ENCODE measurements at regions not wholly inside any gene's neighbourhood (a gene's known extent, or its start where the extent isn't known, plus 50 kb on each side); places are given as distances from the start of the nearest gene placed in this dataset.
A peak's percentile ranks its signal among the peaks of the same experiment; 100 is the strongest.

DNA sequence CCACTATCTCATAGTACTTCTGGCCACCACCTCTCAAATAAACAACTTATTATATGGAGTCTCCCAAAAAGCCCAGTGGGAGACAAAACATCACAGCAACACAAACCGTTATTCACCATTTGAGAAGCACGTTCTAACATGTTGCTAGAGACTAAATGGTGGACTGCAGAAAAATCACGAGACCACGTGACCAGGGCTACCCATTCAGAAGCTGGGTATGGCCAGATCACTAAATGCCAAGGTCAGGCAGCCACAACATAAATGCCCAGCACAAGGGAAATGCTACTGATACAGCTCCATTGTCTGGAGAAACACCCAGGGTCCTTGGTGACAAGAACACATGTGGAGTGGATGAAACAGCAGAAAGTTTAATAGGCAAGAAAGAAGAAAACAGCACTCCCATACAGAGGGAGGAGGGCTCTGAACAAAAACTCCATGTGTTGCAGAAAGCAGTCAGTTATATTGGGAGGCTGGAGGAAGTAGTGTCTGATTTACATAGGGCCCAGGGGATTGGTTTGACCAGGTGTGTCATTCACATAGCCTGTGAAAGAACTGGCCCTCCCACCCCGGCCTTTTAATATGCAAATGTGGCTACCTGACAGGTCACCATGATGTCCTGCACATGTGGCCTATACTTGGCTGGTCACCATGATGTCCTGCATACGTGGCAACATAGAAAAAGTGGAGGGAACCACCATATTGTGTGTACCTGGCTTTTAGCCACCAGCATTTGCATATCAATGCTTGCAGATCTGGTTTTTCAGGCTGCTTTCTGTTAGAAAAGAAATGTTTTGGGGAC is 97.2 kb downstream of the TRIM36 start:
- Mint-ChIP-seq H3K36me3 (ENCODE audit: insufficient read depth, unreplicated experiment) (no peaks in the 10 kb centered on the region), H3K27ac (ENCODE audit: unreplicated experiment) (no peak overlapping the region), H3K9me3 (ENCODE audit: unreplicated experiment) (no peaks in the 10 kb centered on the region), H3K4me1 (ENCODE audit: low read depth, unreplicated experiment) (no peaks in the 10 kb centered on the region), H3K4me3 (ENCODE audit: unreplicated experiment) (no peak overlapping the region), H3K27me3 (ENCODE audit: insufficient read depth, unreplicated experiment) (peaks cover 4% of the 10 kb centered on the region)
- Histone ChIP-seq H3K9me3 (no peaks in the 10 kb centered on the region), H3K4me1 (no peaks in the 10 kb centered on the region), H3K36me3 (ENCODE audit: control insufficient read depth, insufficient read depth, low read length) (no peaks in the 10 kb centered on the region), H3K4me3 (ENCODE audit: low read depth, low read length) (no peak overlapping the region), H3K27me3 (replicated peaks; ENCODE audit: control insufficient read depth, insufficient read depth, low read length) (no peaks in the 10 kb centered on the region)
- POLR2A ChIA-PET: no interaction called here
- intact Hi-C loops (cut with micrococcal nuclease; ENCODE audit: unreplicated experiment): no loop called here
- CTCF ChIA-PET: no interaction called here
- TF ChIP-seq, protein P1, sequence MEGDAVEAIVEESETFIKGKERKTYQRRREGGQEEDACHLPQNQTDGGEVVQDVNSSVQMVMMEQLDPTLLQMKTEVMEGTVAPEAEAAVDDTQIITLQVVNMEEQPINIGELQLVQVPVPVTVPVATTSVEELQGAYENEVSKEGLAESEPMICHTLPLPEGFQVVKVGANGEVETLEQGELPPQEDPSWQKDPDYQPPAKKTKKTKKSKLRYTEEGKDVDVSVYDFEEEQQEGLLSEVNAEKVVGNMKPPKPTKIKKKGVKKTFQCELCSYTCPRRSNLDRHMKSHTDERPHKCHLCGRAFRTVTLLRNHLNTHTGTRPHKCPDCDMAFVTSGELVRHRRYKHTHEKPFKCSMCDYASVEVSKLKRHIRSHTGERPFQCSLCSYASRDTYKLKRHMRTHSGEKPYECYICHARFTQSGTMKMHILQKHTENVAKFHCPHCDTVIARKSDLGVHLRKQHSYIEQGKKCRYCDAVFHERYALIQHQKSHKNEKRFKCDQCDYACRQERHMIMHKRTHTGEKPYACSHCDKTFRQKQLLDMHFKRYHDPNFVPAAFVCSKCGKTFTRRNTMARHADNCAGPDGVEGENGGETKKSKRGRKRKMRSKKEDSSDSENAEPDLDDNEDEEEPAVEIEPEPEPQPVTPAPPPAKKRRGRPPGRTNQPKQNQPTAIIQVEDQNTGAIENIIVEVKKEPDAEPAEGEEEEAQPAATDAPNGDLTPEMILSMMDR (IDR thresholded peaks at IDR 0.05; ENCODE audit: insufficient read depth in 1 of 2, low read depth in 1 of 2, low read length in 1 of 2, severe bottlenecking in 1 of 2, unreplicated experiment in 1 of 2): no peak
- DNase-seq: no peak
- no TSS peak for BruUV-seq (replicated peaks)

DNA sequence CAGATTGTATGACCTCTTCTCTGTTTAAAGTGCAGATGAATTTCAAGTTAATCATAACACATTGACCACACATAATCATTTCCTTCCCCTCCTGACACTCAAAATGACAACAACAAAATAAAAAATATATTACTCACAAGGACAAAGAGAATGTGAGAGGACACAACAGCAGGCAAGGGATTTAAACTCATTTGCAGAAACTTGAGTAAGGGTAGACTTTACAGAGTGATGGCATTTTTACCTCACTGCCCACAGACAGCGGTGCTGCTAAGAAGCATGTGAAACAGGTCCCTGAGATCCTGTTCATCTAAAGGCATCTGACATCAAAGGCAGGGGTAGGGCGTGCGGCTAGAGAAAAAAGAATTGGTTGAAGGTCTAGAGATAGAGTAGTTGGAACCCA is 99.0 kb downstream of the TRIM36 start:
- no peak for DNase-seq
- peaks cover 4% of the 10 kb centered on the region for H3K27me3 Mint-ChIP-seq (ENCODE audit: insufficient read depth, unreplicated experiment)
- no peak overlapping the region for H3K27ac Mint-ChIP-seq (ENCODE audit: unreplicated experiment)
- ChIA-PET CTCF (no interaction called here), POLR2A (no interaction called here)
- H3K36me3 ChIP-seq (ENCODE audit: control insufficient read depth, insufficient read depth, low read length): no peaks in the 10 kb centered on the region
- intact Hi-C loops (cut with micrococcal nuclease; ENCODE audit: unreplicated experiment): no loop called here
- no peaks in the 10 kb centered on the region for H3K4me1 Mint-ChIP-seq (ENCODE audit: low read depth, unreplicated experiment)
- no peaks in the 10 kb centered on the region for H3K4me1 ChIP-seq
- no peaks in the 10 kb centered on the region for H3K9me3 Mint-ChIP-seq (ENCODE audit: unreplicated experiment)
- H3K27me3 ChIP-seq (replicated peaks; ENCODE audit: control insufficient read depth, insufficient read depth, low read length): no peaks in the 10 kb centered on the region
- H3K9me3 ChIP-seq: no peaks in the 10 kb centered on the region
- no peaks in the 10 kb centered on the region for H3K36me3 Mint-ChIP-seq (ENCODE audit: insufficient read depth, unreplicated experiment)
- TF ChIP-seq, protein P1 (IDR thresholded peaks at IDR 0.05; ENCODE audit: insufficient read depth in 1 of 2, low read depth in 1 of 2, low read length in 1 of 2, severe bottlenecking in 1 of 2, unreplicated experiment in 1 of 2): no peak
- no TSS peak for BruUV-seq (replicated peaks)
- H3K4me3 ChIP-seq (ENCODE audit: low read depth, low read length): no peak overlapping the region
- H3K4me3 Mint-ChIP-seq (ENCODE audit: unreplicated experiment): no peak overlapping the region

DNA sequence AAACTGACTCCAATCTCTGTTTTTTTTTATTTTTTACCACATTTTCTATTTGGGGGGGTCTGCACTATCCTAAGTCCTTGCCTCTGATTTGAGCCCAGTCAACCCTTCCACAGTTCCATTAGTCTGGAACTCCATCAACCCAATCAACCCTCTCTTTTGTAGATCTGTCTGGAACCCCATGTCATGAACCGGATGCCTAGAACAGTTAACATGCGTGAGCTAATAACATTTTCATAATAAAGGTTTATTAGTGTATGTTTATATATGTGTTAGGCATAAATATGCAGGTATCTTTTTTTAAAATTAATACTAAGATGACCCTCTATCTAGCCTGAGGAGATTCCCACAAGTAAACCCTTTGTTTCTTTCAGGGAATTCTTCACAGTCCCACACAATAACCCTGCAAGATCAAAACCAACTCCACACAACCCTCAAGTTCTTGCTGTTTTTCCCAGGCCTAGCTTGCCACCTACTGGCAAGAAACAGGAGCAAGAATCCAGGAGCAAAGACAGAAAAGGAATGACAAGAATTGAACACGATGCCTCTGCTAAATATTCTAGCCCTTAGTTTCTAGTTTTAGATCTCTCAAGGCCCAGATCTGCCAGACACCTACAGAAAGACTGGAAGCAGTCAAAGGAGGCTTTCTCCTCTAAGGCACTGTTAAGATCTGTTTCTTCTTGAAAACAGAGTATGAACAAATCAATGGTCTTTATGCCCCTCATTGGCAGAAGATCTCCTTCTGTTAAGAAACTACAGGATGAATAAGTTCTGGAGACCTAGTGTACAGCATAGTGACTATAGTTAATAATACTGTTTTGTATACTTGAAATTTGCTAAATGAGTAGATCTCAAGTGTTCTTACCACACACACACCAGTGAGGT is 100.4 kb downstream of the TRIM36 start:
- CTCF ChIA-PET: interaction anchor here (1.0 to 1.9 kb wide), 2 partner anchors 619 to 1457 kb away, joined by 3 to 12 read pairs; no protein-coding TSS in a partner anchor
- H3K4me3 ChIP-seq (ENCODE audit: low read depth, low read length): no peak overlapping the region
- Mint-ChIP-seq H3K9me3 (ENCODE audit: unreplicated experiment) (no peaks in the 10 kb centered on the region), H3K27me3 (ENCODE audit: insufficient read depth, unreplicated experiment) (peaks cover 4% of the 10 kb centered on the region), H3K27ac (ENCODE audit: unreplicated experiment) (no peak overlapping the region), H3K4me1 (ENCODE audit: low read depth, unreplicated experiment) (no peaks in the 10 kb centered on the region), H3K36me3 (ENCODE audit: insufficient read depth, unreplicated experiment) (no peaks in the 10 kb centered on the region), H3K4me3 (ENCODE audit: unreplicated experiment) (peak overlapping the region; percentile 63)
- H3K36me3 ChIP-seq (ENCODE audit: control insufficient read depth, insufficient read depth, low read length): no peaks in the 10 kb centered on the region
- H3K27me3 ChIP-seq (replicated peaks; ENCODE audit: control insufficient read depth, insufficient read depth, low read length): no peaks in the 10 kb centered on the region
- TF ChIP-seq, protein P1 (IDR thresholded peaks at IDR 0.05; ENCODE audit: insufficient read depth in 1 of 2, low read depth in 1 of 2, low read length in 1 of 2, severe bottlenecking in 1 of 2, unreplicated experiment in 1 of 2): peak; percentile 66 to 81
- DNase-seq: peak; percentile 47 to 49
- BruUV-seq (replicated peaks): no TSS peak
- H3K4me1 ChIP-seq: no peaks in the 10 kb centered on the region
- no peaks in the 10 kb centered on the region for H3K9me3 ChIP-seq
- POLR2A ChIA-PET: no interaction called here
- intact Hi-C loops (cut with micrococcal nuclease; ENCODE audit: unreplicated experiment): loop anchor here (1.0 to 5.0 kb wide), 4 partner anchors 172 to 1457 kb away; no protein-coding TSS in a partner anchor
